A673 (cell line): ENCODE measurements at regions not wholly inside any gene's neighbourhood (a gene's known extent, or its start where the extent isn't known, plus 50 kb on each side); places are given as distances from the start of the nearest gene placed in this dataset.
"Not testable (repeated sequence)": the region's sequence is repeated elsewhere in the genome, so short reads cannot be mapped to it uniquely, and the experiment has no call there.

Source experiments
- EZH2 ChIP-seq: fragments of 200-600 bp; sonication (generic); IDR thresholded peaks from 2 replicates; pipeline ENCODE4 v1.6.1; 2017; ENCODE audit warnings: borderline replicate concordance, low read depth, mild to moderate bottlenecking, mixed read lengths, antibody characterized with exemption, low read length; ENCODE audit not compliant: poor library complexity, severe bottlenecking
- TF ChIP-seq, protein P1 (sequence below): fragments of 300-800, 200-600 bp; sonication (generic); conservative IDR thresholded peaks from 2 replicates; pipeline ENCODE4 v1.5.1; 2017; ENCODE audit warnings: low read depth, mild to moderate bottlenecking, antibody characterized with exemption, low read length, moderate library complexity, mixed read lengths

DNA sequence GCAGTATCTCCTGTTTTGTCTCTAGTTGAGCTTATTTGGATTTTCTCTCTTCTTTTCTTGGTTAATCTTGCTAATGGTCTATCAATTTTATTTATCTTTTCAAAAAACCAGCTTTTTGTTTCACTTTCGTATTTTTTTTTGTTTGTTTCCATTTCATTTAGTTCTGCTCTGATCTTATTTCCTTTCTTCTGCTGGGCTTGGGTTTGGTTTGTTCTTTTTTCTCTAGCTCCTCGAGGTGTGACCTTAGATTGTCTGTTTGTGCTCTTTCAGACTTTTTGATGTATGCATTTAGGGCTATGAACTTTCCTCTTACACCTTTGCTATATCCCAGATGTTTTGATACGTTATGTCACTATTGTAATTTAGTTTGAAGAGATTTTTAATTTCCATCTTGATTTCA, 353.3 kb downstream of the SV2B start:
- not testable (repeated sequence) for TF ChIP-seq EZH2
- TF ChIP-seq, protein P1, sequence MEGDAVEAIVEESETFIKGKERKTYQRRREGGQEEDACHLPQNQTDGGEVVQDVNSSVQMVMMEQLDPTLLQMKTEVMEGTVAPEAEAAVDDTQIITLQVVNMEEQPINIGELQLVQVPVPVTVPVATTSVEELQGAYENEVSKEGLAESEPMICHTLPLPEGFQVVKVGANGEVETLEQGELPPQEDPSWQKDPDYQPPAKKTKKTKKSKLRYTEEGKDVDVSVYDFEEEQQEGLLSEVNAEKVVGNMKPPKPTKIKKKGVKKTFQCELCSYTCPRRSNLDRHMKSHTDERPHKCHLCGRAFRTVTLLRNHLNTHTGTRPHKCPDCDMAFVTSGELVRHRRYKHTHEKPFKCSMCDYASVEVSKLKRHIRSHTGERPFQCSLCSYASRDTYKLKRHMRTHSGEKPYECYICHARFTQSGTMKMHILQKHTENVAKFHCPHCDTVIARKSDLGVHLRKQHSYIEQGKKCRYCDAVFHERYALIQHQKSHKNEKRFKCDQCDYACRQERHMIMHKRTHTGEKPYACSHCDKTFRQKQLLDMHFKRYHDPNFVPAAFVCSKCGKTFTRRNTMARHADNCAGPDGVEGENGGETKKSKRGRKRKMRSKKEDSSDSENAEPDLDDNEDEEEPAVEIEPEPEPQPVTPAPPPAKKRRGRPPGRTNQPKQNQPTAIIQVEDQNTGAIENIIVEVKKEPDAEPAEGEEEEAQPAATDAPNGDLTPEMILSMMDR, result not testable (repeated sequence)
